ENCODE measurements at regions not wholly inside any gene's neighbourhood (a gene's known extent, or its start where the extent isn't known, plus 50 kb on each side); places are given as distances from the start of the nearest gene placed in this dataset.

DNA sequence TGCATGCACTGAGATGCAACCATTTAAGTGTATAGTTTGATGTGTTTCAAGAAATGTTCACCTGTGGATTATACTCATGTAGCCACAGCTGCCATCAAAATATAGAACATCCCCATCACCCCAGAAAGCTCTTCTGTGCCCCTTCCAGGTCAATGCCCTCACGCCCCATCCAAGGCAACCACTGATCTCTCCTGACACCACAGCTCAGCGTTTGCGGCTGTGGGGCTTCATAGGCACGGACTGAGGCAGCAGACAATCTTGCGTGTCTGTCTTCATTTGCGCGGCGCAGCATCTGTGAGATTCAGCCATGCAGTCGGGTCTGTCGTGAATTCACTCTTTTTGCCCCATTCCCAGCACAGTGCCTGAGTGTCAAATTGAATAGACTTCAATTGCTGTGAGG is 153.8 kb upstream of the UQCRFS1 start:
- TF ChIP-seq POLR2A (IDR thresholded peaks at IDR 0.05) (no peak), EP300 (IDR thresholded peaks at IDR 0.05) (no peak)
- TF ChIP-seq, protein P1, sequence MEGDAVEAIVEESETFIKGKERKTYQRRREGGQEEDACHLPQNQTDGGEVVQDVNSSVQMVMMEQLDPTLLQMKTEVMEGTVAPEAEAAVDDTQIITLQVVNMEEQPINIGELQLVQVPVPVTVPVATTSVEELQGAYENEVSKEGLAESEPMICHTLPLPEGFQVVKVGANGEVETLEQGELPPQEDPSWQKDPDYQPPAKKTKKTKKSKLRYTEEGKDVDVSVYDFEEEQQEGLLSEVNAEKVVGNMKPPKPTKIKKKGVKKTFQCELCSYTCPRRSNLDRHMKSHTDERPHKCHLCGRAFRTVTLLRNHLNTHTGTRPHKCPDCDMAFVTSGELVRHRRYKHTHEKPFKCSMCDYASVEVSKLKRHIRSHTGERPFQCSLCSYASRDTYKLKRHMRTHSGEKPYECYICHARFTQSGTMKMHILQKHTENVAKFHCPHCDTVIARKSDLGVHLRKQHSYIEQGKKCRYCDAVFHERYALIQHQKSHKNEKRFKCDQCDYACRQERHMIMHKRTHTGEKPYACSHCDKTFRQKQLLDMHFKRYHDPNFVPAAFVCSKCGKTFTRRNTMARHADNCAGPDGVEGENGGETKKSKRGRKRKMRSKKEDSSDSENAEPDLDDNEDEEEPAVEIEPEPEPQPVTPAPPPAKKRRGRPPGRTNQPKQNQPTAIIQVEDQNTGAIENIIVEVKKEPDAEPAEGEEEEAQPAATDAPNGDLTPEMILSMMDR (IDR thresholded peaks at IDR 0.05) = no peak
